ENCODE measurements at regions not wholly inside any gene's neighbourhood (a gene's known extent, or its start where the extent isn't known, plus 50 kb on each side); places are given as distances from the start of the nearest gene placed in this dataset.
"Not testable (repeated sequence)": the region's sequence is repeated elsewhere in the genome, so short reads cannot be mapped to it uniquely, and the experiment has no call there.

DNA sequence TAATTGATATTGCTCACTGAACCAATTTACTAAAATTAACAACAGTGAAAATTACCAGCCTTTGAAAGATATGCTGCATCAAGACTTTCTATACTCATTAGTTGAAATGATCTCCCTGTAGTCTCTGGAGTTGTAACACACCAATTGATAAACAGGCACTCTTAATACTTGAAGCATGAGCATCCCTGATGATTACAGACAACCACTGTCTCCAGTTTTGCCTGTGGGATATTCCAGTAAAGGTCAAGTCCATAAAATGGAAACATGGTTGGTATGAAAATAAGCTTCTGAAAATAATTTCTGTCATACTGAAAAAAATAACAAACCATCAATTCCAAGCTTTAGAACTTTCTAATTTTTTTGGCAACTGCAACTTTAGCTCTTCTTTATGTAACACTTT is 405.8 kb downstream of the SPRY2 start:
- intact Hi-C loops (cut with DNase I) = no loop called here
- H3K27ac ChIP-seq = no peak overlapping the region

DNA sequence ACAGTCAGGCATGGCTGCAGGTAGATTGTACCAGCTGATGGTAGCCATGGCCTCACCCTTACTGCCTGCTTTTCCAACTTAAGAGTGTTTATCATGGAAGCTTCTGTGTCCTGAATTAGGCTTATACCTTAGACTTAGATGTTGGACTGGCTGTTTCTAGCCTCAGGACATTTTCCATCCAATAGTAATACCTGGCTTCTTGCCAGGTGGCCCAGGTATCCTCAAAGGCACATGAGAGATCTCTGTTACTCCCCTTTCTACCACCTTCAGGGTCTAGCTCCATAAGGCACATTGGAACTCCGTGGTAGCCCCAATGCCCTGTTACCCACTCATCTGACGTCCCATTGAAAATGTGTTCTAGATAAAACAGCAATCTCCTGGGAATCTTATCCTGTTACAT is 407.5 kb downstream of the SPRY2 start:
- no peak for TF ChIP-seq POLR2A (IDR thresholded peaks at IDR 0.05)
- TF ChIP-seq CTCF (IDR thresholded peaks at IDR 0.05) = no peak
- no peak for TF ChIP-seq EP300 (IDR thresholded peaks at IDR 0.05)

More for the DNA sequence above, 405.8 kb downstream of the SPRY2 start:
- no peak for TF ChIP-seq CTCF (IDR thresholded peaks at IDR 0.05)
- TF ChIP-seq POLR2A (IDR thresholded peaks at IDR 0.05) = no peak
- no peak for TF ChIP-seq EP300 (IDR thresholded peaks at IDR 0.05)
- H3K4me3 ChIP-seq = no peak overlapping the region
- H3K27me3 ChIP-seq = no peaks in the 10 kb centered on the region
- H3K9me3 ChIP-seq = no peaks in the 10 kb centered on the region
- peaks cover 3% of the 10 kb centered on the region for H3K4me1 ChIP-seq (ENCODE audit: insufficient read depth)
- no peaks in the 10 kb centered on the region for H3K36me3 ChIP-seq
- no peak for DNase-seq

GRCh38 chr13:79932556-79932955 is 408.4 kb downstream of the SPRY2 start:
- Histone ChIP-seq H3K9me3 (no peaks in the 10 kb centered on the region), H3K27me3 (no peaks in the 10 kb centered on the region), H3K4me3 (no peak overlapping the region), H3K27ac (no peak overlapping the region), H3K4me1 (ENCODE audit: insufficient read depth) (peaks cover 3% of the 10 kb centered on the region), H3K36me3 (no peaks in the 10 kb centered on the region)
- 22 to 48% (median 38%) methylated on average over 2 of the region's 2 CpGs for WGBS, 3 donors
- no peak for TF ChIP-seq EP300 (IDR thresholded peaks at IDR 0.05)
- TF ChIP-seq CTCF (IDR thresholded peaks at IDR 0.05) = no peak
- TF ChIP-seq POLR2A (IDR thresholded peaks at IDR 0.05) = no peak
- intact Hi-C loops (cut with DNase I) = no loop called here
- no peak for DNase-seq

More for the DNA sequence above, 407.5 kb downstream of the SPRY2 start:
- no peak overlapping the region for H3K27ac ChIP-seq
- peaks cover 3% of the 10 kb centered on the region for H3K4me1 ChIP-seq (ENCODE audit: insufficient read depth)
- no peaks in the 10 kb centered on the region for H3K27me3 ChIP-seq
- no peak overlapping the region for H3K4me3 ChIP-seq
- no peak for DNase-seq
- no peaks in the 10 kb centered on the region for H3K9me3 ChIP-seq
- no peaks in the 10 kb centered on the region for H3K36me3 ChIP-seq
- intact Hi-C loops (cut with DNase I) = no loop called here
- WGBS, 3 donors = 92 to 96% (median 96%) methylated on average over 2 of the region's 2 CpGs

DNA sequence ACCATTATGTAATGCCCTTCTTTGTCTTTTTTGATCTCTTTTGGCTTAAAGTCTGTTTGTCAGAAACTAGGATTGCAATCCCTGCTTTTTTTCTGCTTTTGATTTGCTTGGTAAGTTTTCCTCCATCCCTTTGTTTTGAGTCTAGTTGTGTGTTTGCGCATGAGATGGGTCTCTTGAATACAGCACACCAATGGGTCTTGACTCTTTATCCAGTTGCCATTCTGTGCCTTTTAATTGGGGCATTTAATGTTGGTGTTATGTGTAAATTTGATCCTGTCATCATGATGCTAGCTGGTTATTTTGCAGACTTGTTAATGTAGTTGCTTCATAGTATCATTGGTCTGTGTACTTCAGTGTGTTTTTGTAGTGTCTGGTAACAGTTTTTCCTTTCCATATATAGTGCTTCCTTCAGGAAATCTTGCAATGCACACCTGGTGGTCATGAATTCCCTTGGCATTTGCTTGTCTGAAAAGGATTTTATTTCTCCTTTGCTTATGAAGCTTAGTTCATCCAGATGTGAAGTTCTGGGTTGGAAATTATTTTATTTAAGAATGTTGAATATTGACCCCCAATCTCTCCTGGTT is 416.9 kb downstream of the SPRY2 start:
- intact Hi-C loops (cut with DNase I); DNase-seq: not testable (repeated sequence)
- 96 to 100% (median 97%) methylated on average over 1 of the region's 1 CpG for whole genome bisulfite sequencing, 3 donors

GRCh38 chr13:79919091-79919490 is 421.8 kb downstream of the SPRY2 start:
- no peak for DNase-seq
- no peaks in the 10 kb centered on the region for H3K9me3 ChIP-seq
- TF ChIP-seq POLR2A (IDR thresholded peaks at IDR 0.05) (no peak), CTCF (IDR thresholded peaks at IDR 0.05) (no peak)
- no peak overlapping the region for H3K27ac ChIP-seq
- H3K4me3 ChIP-seq = no peak overlapping the region
- WGBS, 3 donors = 14 to 35% (median 24%) methylated on average over 2 of the region's 2 CpGs
- no peaks in the 10 kb centered on the region for H3K36me3 ChIP-seq
- intact Hi-C loops (cut with DNase I) = no loop called here
- H3K27me3 ChIP-seq = no peaks in the 10 kb centered on the region
- no peaks in the 10 kb centered on the region for H3K4me1 ChIP-seq (ENCODE audit: insufficient read depth)

More for the DNA sequence above, 416.9 kb downstream of the SPRY2 start:
- H3K4me3 ChIP-seq; H3K4me1 ChIP-seq (ENCODE audit: insufficient read depth); H3K9me3 ChIP-seq; H3K27me3 ChIP-seq; H3K36me3 ChIP-seq; H3K27ac ChIP-seq: not testable (repeated sequence)

Data from ovary (tissue), 7 donors.